Glutamatergic neuron (in vitro differentiated cells): ENCODE measurements at regions not wholly inside any gene's neighbourhood (a gene's known extent, or its start where the extent isn't known, plus 50 kb on each side); places are given as distances from the start of the nearest gene placed in this dataset.

Source experiments
- DNase-seq: peaks from one replicate; pipeline ENCODE4 v3.0.0; 2022
- H3K27ac Mint-ChIP-seq: one replicate; pipeline ENCODE4 v1.8.0; 2020; ENCODE audit warnings: mild to moderate bottlenecking, mixed read lengths, inconsistent platforms; ENCODE audit not compliant: unreplicated experiment
- H3K27me3 Mint-ChIP-seq: one replicate; pipeline ENCODE4 v1.8.0; 2020; ENCODE audit warnings: mild to moderate bottlenecking, moderate library complexity, mixed read lengths, inconsistent platforms; ENCODE audit not compliant: unreplicated experiment
- H3K36me3 Mint-ChIP-seq: one replicate; pipeline ENCODE4 v1.8.0; 2020; ENCODE audit warnings: mild to moderate bottlenecking, mixed read lengths, inconsistent platforms; ENCODE audit not compliant: unreplicated experiment
- H3K4me1 Mint-ChIP-seq: one replicate; pipeline ENCODE4 v1.8.0; 2020; ENCODE audit warnings: mild to moderate bottlenecking, low read depth, mixed read lengths, inconsistent platforms; ENCODE audit not compliant: unreplicated experiment
- H3K4me3 Mint-ChIP-seq: one replicate; pipeline ENCODE4 v1.8.0; 2020; ENCODE audit warnings: mild to moderate bottlenecking, mixed read lengths, inconsistent platforms; ENCODE audit not compliant: unreplicated experiment
- H3K9me3 Mint-ChIP-seq: one replicate; pipeline ENCODE4 v1.8.0; 2020; ENCODE audit warnings: mild to moderate bottlenecking, moderate library complexity, mixed read lengths, inconsistent platforms; ENCODE audit not compliant: unreplicated experiment
- TF ChIP-seq, protein P1 (sequence below): fragments of 200-600 bp; sonication (generic); IDR thresholded peaks from one replicate; pipeline ENCODE4 v1.5.0; 2021; ENCODE audit not compliant: partially characterized antibody, unreplicated experiment

DNA sequence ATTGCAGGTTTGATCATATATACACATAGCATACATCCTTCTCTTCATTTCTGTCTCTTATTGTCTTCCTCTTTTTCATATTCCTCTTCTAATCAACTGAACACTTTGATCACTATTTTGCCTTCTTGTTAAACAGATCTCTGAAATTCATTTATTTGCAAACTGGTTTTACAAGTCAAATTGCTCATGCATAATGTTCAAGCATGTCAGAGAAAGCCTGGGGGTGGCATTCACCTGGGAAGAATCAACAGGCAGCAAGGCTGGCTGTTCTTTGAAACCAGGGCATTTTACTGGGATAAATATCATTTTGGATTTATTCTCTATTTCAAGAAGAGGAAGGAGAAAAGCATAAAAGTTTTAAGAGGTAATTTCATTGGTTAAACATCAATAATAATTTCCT, 66.9 kb upstream of the LRATD1 start:
- Mint-ChIP-seq H3K27me3 (no peaks in the 10 kb centered on the region), H3K4me3 (no peak overlapping the region), H3K36me3 (no peaks in the 10 kb centered on the region), H3K9me3 (no peaks in the 10 kb centered on the region), H3K4me1 (no peaks in the 10 kb centered on the region), H3K27ac (no peak overlapping the region)
- DNase-seq = no peak
- TF ChIP-seq, protein P1, sequence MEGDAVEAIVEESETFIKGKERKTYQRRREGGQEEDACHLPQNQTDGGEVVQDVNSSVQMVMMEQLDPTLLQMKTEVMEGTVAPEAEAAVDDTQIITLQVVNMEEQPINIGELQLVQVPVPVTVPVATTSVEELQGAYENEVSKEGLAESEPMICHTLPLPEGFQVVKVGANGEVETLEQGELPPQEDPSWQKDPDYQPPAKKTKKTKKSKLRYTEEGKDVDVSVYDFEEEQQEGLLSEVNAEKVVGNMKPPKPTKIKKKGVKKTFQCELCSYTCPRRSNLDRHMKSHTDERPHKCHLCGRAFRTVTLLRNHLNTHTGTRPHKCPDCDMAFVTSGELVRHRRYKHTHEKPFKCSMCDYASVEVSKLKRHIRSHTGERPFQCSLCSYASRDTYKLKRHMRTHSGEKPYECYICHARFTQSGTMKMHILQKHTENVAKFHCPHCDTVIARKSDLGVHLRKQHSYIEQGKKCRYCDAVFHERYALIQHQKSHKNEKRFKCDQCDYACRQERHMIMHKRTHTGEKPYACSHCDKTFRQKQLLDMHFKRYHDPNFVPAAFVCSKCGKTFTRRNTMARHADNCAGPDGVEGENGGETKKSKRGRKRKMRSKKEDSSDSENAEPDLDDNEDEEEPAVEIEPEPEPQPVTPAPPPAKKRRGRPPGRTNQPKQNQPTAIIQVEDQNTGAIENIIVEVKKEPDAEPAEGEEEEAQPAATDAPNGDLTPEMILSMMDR = no peak

DNA sequence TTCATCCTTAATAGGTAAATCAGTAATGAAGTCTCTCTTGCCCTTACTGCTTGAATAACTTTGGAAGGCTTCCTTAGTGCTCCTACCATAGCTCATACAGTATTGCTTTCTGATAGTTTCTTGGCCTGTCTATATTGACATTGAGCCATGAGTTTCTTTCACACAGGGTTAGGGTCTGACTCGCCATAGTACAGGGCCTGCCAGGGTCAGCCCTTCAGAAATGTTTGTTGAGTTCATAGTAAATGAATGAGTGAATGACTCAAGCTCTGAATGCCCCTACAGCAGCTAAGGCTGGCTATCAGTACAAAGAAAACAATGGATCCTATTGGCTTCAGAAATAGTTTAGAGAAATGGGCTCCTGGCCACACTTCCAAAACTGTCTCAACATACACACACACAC, 65.0 kb upstream of the LRATD1 start:
- H3K9me3 Mint-ChIP-seq = no peaks in the 10 kb centered on the region
- DNase-seq = no peak
- H3K36me3 Mint-ChIP-seq = no peaks in the 10 kb centered on the region
- H3K27me3 Mint-ChIP-seq = no peaks in the 10 kb centered on the region
- H3K4me3 Mint-ChIP-seq = no peak overlapping the region
- no peak overlapping the region for H3K27ac Mint-ChIP-seq
- H3K4me1 Mint-ChIP-seq = no peaks in the 10 kb centered on the region
- TF ChIP-seq, protein P1 = no peak

DNA sequence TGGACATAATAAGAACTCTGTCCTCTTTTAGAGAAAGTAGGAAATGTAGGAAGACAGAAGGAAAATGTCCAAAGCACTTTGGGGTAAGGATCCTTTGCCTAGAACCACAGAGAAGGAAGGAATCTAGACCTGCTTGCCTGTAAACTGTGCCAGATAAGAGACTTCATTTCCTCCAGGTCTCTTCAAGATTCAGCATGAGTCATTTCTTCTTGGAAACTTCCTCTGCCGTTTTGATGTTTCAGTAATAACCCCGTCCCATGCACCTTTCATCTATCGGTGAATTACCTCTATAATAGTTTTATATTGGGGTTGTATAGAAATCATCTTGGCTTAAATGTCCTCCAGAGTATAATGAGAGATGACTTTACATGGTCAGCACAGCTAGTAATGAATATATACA, 63.2 kb upstream of the LRATD1 start:
- Mint-ChIP-seq H3K27ac (no peak overlapping the region), H3K9me3 (no peaks in the 10 kb centered on the region), H3K4me3 (no peak overlapping the region), H3K4me1 (no peaks in the 10 kb centered on the region), H3K36me3 (no peaks in the 10 kb centered on the region), H3K27me3 (peaks cover 1% of the 10 kb centered on the region)
- TF ChIP-seq, protein P1 = no peak
- DNase-seq = no peak

DNA sequence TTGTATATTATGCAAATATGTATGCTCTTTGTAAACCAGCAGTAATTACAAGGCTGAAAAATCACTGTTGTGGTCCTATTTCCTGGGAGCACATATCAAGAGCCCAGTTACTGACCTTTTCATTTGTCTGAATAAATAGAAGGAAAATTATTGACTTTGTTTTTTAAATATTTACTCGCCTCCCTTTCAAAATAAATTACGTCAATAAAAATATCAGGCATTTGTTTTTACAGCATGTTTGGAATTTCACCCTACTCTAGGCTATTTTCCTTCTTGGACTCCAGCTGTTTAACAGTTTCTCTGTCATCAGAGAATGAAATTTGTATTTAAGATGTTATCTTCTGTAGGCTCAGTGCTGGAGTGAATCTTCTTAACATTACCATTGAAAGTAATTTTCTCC, 59.9 kb upstream of the LRATD1 start:
- peaks cover 1% of the 10 kb centered on the region for H3K27me3 Mint-ChIP-seq
- no peaks in the 10 kb centered on the region for H3K9me3 Mint-ChIP-seq
- DNase-seq = no peak
- no peak overlapping the region for H3K4me3 Mint-ChIP-seq
- no peaks in the 10 kb centered on the region for H3K4me1 Mint-ChIP-seq
- TF ChIP-seq, protein P1 = no peak
- no peaks in the 10 kb centered on the region for H3K36me3 Mint-ChIP-seq
- H3K27ac Mint-ChIP-seq = no peak overlapping the region

DNA sequence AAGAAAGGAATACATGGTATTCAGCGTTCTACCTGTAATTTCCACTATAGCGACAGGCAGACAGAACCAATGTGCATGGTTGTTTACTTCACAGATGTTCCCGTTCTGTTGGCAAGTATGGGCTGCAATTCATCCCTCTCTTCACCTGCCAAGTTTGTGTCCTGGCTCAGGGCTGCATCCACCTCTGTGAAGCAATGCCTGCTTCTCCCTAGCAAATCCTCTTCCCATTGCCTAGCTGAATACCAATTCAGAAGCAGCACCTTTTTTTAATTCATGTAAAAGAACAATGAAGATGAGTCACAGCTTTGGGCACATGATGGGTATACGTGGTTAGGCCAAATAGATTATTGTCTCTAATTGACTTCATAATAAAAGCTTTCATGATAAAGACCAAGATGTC, 54.7 kb upstream of the LRATD1 start:
- no peak for DNase-seq
- no peaks in the 10 kb centered on the region for H3K4me1 Mint-ChIP-seq
- H3K9me3 Mint-ChIP-seq = no peaks in the 10 kb centered on the region
- no peak overlapping the region for H3K27ac Mint-ChIP-seq
- no peaks in the 10 kb centered on the region for H3K36me3 Mint-ChIP-seq
- peaks cover 1% of the 10 kb centered on the region for H3K27me3 Mint-ChIP-seq
- TF ChIP-seq, protein P1 = no peak
- no peak overlapping the region for H3K4me3 Mint-ChIP-seq
